GM19099 (cell line): ENCODE measurements at regions not wholly inside any gene's neighbourhood (a gene's known extent, or its start where the extent isn't known, plus 50 kb on each side); places are given as distances from the start of the nearest gene placed in this dataset.

Source experiments
- POLR2A ChIP-seq: IDR thresholded peaks from 3 replicates; pipeline ENCODE4 v1.6.1; 2011; ENCODE audit warnings: low read depth; ENCODE audit not compliant: insufficient read length; ENCODE audit errors: extremely low read depth

- TF ChIP-seq POLR2A, result no peak
Measured at GRCh38 chr3:159158801-159159200, 356.9 kb downstream of the MFSD1 start.

- TF ChIP-seq POLR2A, result no peak
Measured at GRCh38 chr3:159159546-159159945, 357.7 kb downstream of the MFSD1 start.

- TF ChIP-seq POLR2A, result no peak
Measured at GRCh38 chr3:159163656-159164055, 361.8 kb downstream of the MFSD1 start.

GRCh38 chr3:159165961-159166360 is 364.1 kb downstream of the MFSD1 start:
- no peak for TF ChIP-seq POLR2A

- TF ChIP-seq POLR2A, result no peak
Measured at GRCh38 chr3:159166899-159167586, 365.2 kb downstream of the MFSD1 start.

- no peak for TF ChIP-seq POLR2A
Measured at GRCh38 chr3:159168788-159169187, 366.9 kb downstream of the MFSD1 start.

- TF ChIP-seq POLR2A, result no peak
Measured at GRCh38 chr3:159169828-159170227, 368.0 kb downstream of the MFSD1 start.

GRCh38 chr3:159170436-159171003 is 368.7 kb downstream of the MFSD1 start:
- TF ChIP-seq POLR2A, result no peak

GRCh38 chr3:159171333-159171732 is 369.5 kb downstream of the MFSD1 start:
- no peak for TF ChIP-seq POLR2A

- TF ChIP-seq POLR2A, result no peak
Measured at GRCh38 chr3:159172473-159172872, 370.6 kb downstream of the MFSD1 start.

GRCh38 chr3:159174715-159175692 is 373.1 kb downstream of the MFSD1 start:
- no peak for TF ChIP-seq POLR2A

- no peak for TF ChIP-seq POLR2A
Measured at GRCh38 chr3:159178209-159178897, 376.5 kb downstream of the MFSD1 start.

GRCh38 chr3:159182961-159183360 is 381.1 kb downstream of the MFSD1 start:
- no peak for TF ChIP-seq POLR2A

- no peak for TF ChIP-seq POLR2A
Measured at GRCh38 chr3:159185443-159186050, 383.7 kb downstream of the MFSD1 start.

GRCh38 chr3:159186581-159186980 is 384.7 kb downstream of the MFSD1 start:
- TF ChIP-seq POLR2A, result no peak
